ENCODE measurements at regions not wholly inside any gene's neighbourhood (a gene's known extent, or its start where the extent isn't known, plus 50 kb on each side); places are given as distances from the start of the nearest gene placed in this dataset.

GRCh38 chr3:189099031-189099471, 72.7 kb upstream of the TPRG1 start:
- TF ChIP-seq CTCF (IDR thresholded peaks at IDR 0.05) (no peak), POLR2A (IDR thresholded peaks at IDR 0.05) (no peak)
